ENCODE measurements at regions not wholly inside any gene's neighbourhood (a gene's known extent, or its start where the extent isn't known, plus 50 kb on each side); places are given as distances from the start of the nearest gene placed in this dataset.

DNA sequence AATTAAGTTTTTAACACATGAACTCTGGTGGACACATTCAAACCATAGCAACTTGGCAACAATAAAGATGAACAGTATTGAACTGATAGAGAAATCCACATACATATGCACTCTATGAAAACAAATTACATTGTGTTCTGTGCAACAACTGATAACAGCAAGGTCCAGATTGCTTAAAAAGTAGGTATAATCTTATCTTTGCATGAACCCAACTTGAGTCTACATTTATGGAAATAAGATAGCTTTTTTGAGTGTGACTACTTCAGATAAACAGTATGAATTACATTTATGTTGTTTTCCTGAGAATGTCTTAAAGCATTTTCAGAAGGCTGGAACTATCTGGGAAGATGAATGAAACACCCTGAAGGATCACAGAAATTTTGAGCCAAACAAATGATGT is 212.6 kb upstream of the GK2 start:
- TF ChIP-seq POLR2A (IDR thresholded peaks at IDR 0.05) (no peak), POLR2AphosphoS5 (IDR thresholded peaks at IDR 0.05) (no peak)
- TF ChIP-seq, protein P1, sequence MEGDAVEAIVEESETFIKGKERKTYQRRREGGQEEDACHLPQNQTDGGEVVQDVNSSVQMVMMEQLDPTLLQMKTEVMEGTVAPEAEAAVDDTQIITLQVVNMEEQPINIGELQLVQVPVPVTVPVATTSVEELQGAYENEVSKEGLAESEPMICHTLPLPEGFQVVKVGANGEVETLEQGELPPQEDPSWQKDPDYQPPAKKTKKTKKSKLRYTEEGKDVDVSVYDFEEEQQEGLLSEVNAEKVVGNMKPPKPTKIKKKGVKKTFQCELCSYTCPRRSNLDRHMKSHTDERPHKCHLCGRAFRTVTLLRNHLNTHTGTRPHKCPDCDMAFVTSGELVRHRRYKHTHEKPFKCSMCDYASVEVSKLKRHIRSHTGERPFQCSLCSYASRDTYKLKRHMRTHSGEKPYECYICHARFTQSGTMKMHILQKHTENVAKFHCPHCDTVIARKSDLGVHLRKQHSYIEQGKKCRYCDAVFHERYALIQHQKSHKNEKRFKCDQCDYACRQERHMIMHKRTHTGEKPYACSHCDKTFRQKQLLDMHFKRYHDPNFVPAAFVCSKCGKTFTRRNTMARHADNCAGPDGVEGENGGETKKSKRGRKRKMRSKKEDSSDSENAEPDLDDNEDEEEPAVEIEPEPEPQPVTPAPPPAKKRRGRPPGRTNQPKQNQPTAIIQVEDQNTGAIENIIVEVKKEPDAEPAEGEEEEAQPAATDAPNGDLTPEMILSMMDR (IDR thresholded peaks at IDR 0.05): no peak

Data from upper lobe of left lung (tissue), 4 donors.